HG03521 (cell line): ENCODE measurements at regions not wholly inside any gene's neighbourhood (a gene's known extent, or its start where the extent isn't known, plus 50 kb on each side); places are given as distances from the start of the nearest gene placed in this dataset.

Source experiments
- ATAC-seq: cut with Tn5 transposase; IDR thresholded peaks from one replicate; pipeline ENCODE4 v1.9.1; 2021; ENCODE audit warnings: mild to moderate bottlenecking, moderate library complexity; ENCODE audit not compliant: unreplicated experiment

DNA sequence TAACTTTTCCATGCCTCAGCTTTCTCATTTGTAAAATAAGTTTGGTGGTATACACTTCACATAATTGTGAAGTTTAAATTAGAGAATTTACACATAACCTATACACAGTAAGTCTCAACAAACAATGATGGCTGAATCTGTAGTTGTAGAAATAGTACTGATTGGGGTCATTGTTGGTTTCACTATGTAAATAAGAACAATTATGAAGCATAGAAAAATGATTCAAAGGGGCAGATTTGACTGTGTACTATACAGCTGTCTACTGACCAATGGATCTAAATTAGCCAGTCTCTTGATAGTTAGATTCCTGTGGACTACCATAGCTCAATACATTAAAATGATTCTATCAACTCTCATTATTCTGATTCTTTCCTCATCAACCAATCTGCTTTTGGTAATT, 181.1 kb upstream of the STXBP5 start:
- ATAC-seq: no peak

DNA sequence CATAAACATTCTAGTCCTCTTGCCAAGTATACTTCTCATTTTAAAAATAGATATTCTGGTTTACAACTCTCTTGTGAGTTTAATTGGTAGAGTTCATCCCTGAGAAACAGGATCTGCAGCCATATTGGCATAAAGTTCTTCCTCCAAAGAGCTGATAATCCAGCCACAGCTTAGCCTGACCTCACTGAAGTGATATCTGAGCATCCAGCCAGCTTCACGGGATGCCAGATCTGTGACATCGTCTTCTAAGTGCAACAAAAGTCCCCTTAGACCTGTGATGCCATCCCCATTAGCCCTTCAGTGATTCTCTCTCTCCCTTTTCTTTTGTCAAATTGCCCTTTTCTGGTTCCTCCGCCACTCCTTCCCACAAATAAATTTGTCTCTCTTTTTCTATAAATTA, 180.6 kb upstream of the STXBP5 start:
- no peak for ATAC-seq

DNA sequence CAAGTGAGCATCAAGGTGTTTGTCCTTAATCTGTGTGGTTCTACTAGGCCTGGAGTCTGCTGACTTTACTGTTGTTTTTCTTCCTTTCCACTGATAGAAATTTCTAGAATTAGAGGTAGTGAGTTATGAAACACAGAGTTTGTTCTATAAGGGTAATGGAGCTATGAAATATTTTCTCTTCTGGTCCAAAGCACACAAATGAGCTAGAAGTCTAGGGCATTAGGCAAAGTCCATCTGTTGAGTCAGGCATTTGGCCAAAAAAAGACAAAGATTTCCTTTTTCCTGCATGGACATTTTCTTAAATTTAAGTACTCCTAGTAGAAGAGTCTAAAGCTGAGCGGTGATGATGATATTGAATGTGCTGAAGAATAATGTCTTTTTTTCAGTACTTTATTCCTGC, 174.3 kb upstream of the STXBP5 start:
- no peak for ATAC-seq

DNA sequence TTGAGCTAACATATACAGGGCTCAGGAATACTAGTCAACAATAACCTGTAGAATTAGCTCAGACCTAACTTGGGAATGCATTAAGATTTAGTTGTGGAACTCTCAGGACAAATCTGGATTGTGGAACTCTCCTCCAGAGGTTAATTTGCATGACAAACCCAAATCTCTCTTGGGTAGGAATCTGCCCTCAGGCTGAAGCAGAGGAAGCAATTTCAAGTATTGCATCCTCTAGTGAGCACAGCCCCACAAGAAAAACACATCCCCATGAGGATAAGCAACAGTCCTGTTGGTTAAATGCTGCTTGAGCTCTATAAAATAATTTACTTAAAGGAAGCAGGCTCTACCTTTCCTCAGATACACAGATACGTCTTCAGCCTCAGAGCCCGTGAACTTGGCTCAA, 170.9 kb upstream of the STXBP5 start:
- ATAC-seq: no peak

DNA sequence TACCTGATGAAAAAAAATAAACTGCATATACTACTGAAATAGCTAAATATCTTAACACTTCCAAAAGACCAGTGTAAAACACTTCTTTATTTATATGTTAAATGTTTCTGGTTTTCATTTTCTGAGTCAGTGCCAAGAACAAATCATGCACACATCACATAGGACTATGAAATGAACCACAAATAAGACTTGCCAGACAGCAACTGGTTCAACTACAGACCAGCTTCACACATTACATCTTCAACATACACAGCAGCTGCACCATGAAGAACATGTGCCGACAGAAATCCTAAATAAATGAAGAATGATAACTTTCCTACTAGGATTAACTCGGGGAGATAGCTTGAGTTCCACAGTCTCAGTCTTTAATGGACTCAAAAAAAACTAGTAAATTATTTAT, 168.3 kb upstream of the STXBP5 start:
- ATAC-seq: no peak

DNA sequence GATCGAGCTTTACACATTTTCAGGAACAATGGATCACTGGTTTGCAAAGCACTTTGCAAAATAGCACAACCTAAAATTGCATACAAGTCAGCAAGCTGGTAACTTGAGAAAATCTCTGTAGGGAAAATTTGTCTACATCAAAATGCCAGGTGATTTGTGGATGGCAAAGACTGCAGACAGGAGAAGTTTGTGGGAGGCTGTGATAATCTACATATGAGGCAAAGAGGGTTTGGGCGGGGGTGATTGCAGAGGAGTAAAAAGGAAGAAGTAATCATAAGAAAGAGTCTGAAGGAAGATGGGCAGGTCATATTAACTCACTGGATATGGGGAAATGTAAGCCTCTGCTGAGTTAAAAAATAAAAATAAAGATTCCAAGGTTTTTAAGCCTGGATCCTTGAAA, 166.3 kb upstream of the STXBP5 start:
- ATAC-seq: no peak

DNA sequence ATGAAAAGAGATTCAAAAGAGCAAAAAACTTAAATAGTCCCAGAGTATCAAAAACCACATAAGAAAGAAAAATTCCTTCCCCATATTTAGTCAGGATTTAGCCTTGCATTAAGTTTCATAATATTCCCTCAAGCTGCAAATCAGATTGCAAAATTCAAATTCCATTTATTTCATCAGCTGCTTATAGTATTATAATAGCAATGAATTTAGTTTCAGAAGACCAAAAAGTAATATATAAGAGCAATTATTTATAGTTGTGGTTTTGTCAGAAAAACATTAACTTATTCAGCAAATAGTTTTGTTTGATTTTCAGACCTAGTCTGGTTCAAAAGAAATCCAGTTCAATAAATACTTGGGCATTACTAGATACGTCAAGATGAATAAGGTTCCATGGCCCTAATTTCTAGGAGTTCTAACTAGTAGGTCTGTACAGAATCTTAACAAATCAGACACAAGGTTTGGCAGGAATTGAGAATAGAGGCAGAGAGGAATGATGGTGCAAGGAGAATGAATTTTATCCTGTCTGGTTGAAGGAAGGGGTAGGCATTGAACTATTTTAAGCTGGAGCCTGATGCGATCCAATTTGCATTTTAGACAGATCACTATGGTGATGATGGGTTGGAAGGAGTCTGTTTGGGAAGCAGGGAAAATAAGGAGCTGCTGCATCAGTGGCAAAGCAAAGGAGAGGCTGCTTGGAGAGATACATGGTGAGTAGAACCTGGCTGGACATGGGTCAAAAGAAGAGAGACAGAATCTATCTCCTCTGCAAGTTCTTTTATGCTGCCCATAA, 163.9 kb upstream of the STXBP5 start:
- ATAC-seq: no peak

DNA sequence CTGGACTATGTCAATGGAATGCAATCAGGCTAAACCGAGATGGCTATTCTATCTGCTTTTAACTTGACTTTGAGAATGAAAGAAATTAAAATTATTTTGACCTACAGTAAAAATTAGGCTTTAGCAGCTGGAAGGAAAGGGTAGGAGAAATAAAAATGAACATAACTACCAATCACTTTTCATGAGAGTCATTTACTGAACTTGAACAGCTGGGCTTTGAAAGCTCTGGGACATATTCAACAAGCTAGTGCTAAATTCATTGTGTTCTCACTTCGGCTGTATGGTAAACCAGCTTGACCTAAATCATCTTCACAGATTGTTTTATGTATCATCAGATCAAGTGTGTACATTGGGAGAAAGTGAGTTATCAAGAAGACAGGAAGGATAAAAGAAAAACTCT, 161.5 kb upstream of the STXBP5 start:
- no peak for ATAC-seq

DNA sequence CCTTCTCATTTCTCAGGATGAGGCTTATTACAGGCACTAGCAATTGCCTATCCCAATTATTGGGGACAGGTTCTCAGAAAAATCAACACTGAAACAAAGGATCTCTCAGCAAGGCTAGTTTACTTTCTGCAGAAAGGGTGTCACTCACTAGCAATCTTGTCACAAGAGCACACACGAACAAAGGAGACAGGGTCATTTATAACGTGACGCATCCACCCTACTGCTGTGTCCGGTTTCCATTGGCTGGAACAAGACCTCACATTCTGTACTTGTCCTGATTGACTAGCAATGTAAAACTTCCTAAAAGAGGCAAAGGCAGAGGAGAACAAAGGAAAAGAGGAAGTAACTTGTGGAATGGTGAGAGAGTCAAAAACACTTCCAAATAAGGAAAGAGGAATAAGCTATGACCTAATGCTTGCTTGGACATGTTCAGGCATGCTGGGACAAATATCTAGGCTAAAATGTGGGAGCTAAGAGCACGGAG, 160.2 kb upstream of the STXBP5 start:
- ATAC-seq: no peak

DNA sequence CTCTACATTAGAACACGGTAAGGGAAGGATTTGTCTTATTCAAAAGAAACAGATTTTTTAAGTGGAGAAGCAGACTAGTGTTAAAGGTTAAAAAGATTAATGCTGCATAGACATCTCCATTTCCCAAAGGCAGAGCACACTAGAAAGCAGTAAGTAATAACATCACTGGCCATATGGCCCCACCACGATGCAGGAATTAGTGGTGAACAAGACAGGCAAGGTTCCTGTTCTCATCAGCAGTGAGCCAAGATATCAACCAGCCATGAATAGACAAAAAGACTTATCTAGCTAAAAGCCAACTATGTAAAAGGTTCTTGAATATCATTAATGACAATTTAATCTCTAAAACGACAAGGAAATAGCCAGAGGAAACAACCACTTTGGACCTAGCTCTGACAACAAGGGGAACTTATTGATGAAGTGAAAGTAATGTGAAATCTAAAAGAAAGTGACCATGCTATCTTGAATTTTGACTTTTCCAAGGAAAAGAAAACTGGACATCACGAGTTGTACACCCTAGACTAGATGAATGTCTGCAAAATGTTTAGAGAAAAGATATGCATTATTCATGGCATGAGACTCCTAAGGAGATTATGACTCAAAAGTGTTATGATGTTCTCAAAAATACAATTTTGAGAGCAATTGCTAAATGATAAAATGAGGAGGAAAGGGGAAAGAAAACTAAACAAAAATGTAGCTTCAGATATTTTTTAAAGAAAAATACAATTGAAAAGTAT, 157.9 kb upstream of the STXBP5 start:
- no peak for ATAC-seq

DNA sequence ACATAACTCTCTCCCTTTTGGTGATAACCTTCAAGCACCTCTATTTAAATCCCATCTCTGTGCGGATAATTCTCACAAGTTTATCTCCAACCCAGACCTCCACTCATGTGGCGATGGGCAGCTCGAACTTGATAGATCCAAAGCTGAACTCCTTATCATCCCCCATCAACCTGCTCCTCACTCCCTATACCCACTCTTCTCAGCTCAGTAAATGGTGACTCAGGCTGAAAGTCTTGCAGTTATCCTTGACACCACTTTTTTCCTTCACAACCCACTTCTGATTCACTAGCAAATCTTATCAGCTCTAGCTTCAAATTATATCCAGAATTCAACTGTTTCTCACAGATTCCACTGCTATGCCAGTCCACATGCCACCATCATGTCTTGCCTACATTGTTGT, 155.3 kb upstream of the STXBP5 start:
- ATAC-seq: no peak

DNA sequence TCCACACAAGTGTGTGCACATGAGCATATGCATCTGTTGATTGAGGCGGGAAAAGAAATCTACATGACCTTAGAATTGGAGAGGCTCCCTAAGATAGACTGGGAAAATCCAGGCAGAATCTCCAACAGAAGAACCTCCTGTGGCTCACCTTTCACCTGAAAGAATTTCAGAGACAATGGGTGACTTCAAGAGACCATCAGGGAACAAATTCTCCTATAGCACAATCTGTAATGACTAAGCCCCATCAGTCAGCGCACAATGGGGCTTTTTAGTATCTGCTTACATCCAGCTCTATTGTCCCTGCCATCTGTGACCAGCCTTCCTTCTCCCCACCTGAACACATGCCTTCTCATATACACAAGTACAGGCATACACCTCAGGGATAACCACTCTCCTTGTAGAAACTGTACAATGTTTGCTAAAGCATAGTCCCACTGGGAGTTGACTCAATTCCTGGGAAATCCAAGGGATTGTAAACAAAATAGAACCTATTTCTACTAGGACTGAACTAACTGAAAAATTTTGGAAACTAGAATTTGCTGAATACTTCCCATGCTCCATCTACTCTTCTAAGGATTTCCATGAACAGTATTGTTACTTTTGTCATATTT, 150.8 kb upstream of the STXBP5 start:
- ATAC-seq: no peak

DNA sequence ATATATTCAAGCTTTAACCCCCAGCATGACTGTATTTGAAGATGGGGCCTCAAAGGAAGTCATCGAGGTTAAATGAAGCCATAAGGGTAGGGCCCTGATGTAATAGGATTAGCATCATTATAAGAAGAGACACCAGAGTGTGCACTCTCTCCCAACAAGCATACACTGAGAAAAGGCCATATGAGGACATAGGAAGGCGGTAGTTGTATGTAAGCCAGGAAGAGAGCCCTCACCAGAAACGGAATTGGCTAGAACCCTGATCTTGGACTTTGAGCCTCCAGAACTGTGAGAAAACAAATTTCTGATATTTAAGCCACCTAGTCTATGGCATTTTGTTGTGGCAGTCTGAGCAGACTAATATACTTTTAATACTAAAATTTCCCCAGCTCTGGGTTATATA, 150.1 kb upstream of the STXBP5 start:
- no peak for ATAC-seq

DNA sequence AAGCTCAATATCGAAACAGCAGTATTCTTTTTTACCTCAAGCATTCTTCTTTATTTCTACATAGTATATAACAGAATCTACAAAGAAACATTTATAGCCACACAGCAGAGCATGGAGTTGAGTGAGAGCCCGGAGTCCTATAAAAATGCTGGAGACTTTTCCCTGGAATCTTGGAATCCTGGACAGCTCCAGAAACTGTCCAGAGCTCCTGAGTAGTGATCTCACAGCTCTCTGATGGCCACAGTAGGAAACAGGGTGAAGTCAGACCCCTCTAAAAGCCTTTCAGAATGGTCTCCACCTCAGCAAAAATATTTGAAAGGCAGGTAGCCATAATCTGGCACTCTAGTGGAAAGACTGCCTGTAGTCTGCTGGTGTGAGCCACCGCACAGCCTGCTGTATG, 149.3 kb upstream of the STXBP5 start:
- ATAC-seq: no peak

DNA sequence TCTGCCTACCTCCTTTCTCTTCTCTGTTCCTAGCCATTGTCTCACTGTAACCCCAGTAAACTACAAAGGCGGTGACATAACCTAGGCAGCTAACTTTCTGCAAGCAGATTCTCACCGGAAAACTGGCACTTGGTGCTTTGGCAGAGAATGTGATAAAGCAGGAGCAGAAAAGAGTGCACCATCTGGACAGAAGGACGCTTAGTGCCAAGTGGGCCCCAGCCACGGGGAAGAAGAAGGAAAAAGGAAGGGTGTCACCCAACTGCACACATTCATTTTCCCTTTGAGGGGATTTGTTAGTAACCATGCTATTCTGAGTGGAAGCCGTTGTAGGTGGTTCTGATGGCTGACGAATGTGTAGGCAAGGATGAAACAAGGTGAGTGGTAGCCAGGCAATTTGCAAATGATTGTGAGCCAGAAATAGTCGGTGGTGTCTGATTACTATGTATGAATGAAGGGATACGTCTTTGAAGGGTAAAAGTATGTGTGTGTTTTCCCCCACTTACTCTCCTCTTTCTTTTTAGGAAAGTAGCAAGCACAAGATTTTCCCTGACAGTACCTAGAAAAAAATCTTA, 148.3 kb upstream of the STXBP5 start:
- ATAC-seq: no peak

DNA sequence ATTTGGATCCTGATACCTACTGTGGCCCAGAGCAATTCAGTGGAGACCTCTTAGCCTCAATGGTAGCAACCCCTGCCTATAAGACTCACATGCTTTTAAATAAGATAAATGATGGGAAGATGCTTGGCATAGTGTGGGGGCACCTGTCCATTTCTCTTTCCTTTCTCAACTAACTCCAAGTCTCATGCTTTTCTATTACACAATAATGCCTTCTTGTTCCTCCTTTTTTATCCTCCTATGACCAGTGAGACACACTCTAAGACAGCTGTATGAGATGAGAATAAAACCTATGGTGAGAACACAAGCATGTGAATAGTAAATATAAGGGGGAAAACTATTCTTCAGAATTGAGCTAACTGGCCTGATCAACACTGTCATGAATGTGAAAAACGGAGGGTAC, 147.0 kb upstream of the STXBP5 start:
- no peak for ATAC-seq

DNA sequence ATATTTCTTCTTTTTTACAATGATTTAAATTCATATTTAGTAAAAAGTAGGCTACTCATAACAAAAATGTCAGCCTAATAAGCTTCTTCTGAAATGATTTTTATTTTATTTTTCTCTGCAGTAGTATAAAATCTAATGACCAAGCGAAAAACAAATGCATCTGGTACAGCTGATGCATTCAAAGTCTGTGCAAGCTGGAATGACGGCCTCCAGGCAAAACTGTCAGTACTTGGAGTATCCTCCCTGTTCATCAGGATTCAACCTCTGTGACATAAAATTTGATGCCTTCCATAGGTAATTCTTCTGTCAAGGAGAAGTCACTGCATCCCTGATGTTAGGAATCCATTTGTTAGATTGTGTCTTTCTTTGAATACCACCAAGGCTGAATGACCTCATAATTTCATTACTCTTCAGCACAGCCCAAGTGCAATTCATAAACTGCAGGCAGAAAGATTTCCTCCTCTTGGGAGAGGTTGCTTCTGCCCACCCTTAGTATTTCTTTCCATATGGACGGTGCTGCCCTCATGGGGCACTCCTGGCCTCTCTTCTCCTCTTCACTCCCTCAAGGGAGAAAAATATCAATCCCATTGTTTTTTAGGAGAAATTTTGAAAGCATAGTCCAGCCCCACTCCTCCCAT, 146.4 kb upstream of the STXBP5 start:
- ATAC-seq: no peak

DNA sequence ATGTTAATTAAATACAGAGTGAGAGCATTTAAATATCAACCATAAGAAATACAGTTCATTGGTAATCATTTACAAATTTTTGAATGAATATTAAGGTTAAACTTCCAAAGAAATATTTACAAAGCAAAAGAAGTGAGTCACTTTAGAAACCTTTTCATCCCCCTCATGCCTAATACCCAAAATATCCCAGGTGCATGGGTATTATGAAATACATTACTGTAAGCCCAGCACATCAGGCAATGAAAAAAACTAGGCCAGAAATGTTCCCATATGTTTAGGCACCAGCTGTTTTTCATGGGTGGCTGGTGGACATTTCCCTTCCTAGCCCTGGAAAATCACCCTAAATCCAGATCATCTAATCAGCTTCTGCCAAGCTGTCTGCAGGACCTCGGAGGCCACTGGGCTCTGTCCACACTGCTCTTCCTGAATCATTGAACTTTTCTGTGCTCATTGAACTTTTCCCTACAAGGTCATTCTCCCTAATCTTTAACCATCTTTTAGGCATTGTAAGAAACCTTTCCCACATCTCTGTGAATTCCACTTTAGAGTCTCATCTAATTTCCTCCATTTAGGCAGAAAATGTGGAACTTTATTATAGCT, 145.3 kb upstream of the STXBP5 start:
- ATAC-seq: no peak

DNA sequence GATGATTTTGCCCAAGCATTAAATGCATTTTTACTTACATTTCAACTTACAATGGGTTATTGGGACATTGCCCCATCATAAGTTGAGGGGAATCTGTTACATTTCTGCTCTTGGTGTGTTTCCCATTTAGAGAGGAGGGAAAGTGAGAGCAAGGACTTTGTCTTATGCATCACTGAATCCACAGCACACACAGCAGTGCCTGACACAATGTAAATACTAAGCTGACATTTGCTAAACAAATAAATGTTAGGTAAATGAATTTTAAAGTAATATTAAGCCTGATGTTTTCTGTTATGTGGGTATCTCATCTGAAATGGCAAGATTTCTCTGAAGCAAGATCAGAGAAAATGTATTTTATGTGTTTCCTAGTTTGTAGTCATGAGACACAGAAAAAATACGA, 143.6 kb upstream of the STXBP5 start:
- no peak for ATAC-seq

DNA sequence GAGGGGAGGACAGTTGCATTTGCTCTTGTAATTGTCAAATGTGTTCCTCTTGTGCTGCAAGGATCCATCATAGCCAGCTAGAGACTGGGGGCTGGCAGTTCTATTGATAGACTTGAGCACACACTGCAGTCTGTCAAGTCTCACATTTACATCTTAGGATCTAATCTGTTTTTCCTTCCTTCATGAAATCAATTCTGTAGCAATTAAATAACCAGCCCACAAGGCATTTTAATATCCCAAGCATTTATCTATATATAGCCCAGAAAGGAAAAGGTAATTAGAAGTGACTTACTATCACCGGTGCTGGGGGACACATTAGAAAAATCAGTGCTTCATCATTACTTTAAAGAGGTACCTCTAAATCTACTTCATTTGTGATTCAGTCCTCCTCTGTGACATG, 143.0 kb upstream of the STXBP5 start:
- ATAC-seq: no peak
